ENCODE measurements at regions not wholly inside any gene's neighbourhood (a gene's known extent, or its start where the extent isn't known, plus 50 kb on each side); places are given as distances from the start of the nearest gene placed in this dataset.

DNA sequence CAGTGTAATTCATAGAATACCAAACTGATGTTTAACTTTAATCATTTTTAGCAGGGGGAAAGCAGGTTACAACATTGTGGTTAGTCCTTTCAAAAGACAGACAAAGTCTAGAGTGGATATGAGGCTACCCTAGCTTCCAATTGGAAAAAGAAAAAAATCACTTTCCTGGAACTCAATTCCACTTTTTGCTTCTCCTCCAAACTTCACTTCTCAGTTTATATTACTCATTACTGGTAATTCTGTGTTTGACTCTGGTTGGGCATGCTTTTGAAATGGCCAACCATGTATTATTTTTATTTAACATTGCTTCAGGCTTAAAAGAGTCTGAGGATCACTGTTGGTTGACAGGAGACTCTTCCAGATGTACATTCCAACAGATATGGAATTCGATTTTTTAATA is 84.8 kb downstream of the RAP2B start:
- TF ChIP-seq JUNB (IDR thresholded peaks at IDR 0.05) (no peak), CEBPB (IDR thresholded peaks at IDR 0.05) (no peak), MYC (IDR thresholded peaks at IDR 0.05; ENCODE audit: borderline replicate concordance, low read length) (no peak), CTCF (IDR thresholded peaks at IDR 0.05) (no peak), RFX5 (IDR thresholded peaks at IDR 0.05) (no peak), USF2 (IDR thresholded peaks at IDR 0.05) (no peak), HOXA7 (CRISPR knock-in tag; IDR thresholded peaks at IDR 0.05) (no peak), RCOR1 (IDR thresholded peaks at IDR 0.05; ENCODE audit: low read depth, low read length) (no peak), EP300 (IDR thresholded peaks at IDR 0.05) (no peak), NR3C1 (IDR thresholded peaks at IDR 0.05) (no peak), CHD2 (IDR thresholded peaks at IDR 0.05; ENCODE audit: low read length, partially characterized antibody) (no peak)
- TF ChIP-seq, protein P1, sequence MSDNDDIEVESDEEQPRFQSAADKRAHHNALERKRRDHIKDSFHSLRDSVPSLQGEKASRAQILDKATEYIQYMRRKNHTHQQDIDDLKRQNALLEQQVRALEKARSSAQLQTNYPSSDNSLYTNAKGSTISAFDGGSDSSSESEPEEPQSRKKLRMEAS (IDR thresholded peaks at IDR 0.05): no peak

Measured in A549 (cell line).